HEK293T (cell line): ENCODE measurements at regions not wholly inside any gene's neighbourhood (a gene's known extent, or its start where the extent isn't known, plus 50 kb on each side); places are given as distances from the start of the nearest gene placed in this dataset.

Experiments used
- CTCF ChIA-PET: fragments of 350-600 bp; formaldehyde crosslinking; extraction: SDS; loops from one replicate; lab custom pipeline; 2021; ENCODE audit warnings: antibody characterized with exemption, inconsistent platforms; lab: Yijun Ruan, JAX
- POLR2A ChIA-PET: fragments of 350-600 bp; formaldehyde crosslinking; extraction: SDS; loops from one replicate; lab custom pipeline; 2020; ENCODE audit warnings: antibody characterized with exemption, inconsistent platforms; lab: Yijun Ruan, JAX
- DNase-seq: peaks from one replicate; pipeline ENCODE4 v3.0.0; 2012; ENCODE audit warnings: mixed read lengths; ENCODE audit errors: extremely low spot score
- ARNT ChIP-seq: fragments of 450-650 bp; IDR thresholded peaks from 2 replicates; pipeline ENCODE4 v1.6.1; 2017; ENCODE audit warnings: mild to moderate bottlenecking
- BHLHE40 ChIP-seq: fragments of 450-650 bp; IDR thresholded peaks from 2 replicates; pipeline ENCODE4 v1.6.1; 2016; ENCODE audit warnings: mild to moderate bottlenecking, moderate library complexity, borderline replicate concordance
- CTBP1 ChIP-seq: fragments of 450-650 bp; IDR thresholded peaks from 2 replicates; pipeline ENCODE4 v1.6.1; 2016; ENCODE audit warnings: borderline replicate concordance
- ELF4 ChIP-seq: fragments of 450-650 bp; IDR thresholded peaks from 2 replicates; pipeline ENCODE4 v1.6.1; 2017; ENCODE audit warnings: antibody characterized with exemption
- FOXA1 ChIP-seq: fragments of 450-650 bp; IDR thresholded peaks from 2 replicates; pipeline ENCODE4 v1.6.1; 2016; ENCODE audit warnings: mild to moderate bottlenecking
- FOXK2 ChIP-seq: fragments of 450-650 bp; IDR thresholded peaks from 2 replicates; pipeline ENCODE4 v1.6.1; 2016; ENCODE audit warnings: mild to moderate bottlenecking
- FOXM1 ChIP-seq: fragments of 450-650 bp; IDR thresholded peaks from 2 replicates; pipeline ENCODE4 v1.6.1; 2017; ENCODE audit warnings: mild to moderate bottlenecking, borderline replicate concordance
- HDGF ChIP-seq: fragments of 450-650 bp; IDR thresholded peaks from 2 replicates; pipeline ENCODE4 v1.6.1; 2017; ENCODE audit warnings: antibody characterized with exemption, borderline replicate concordance
- L3MBTL2 ChIP-seq: fragments of 450-650 bp; conservative IDR thresholded peaks from 2 replicates; pipeline ENCODE4 v1.6.1; 2016; ENCODE audit warnings: mild to moderate bottlenecking
- LEF1 ChIP-seq: fragments of 450-650 bp; IDR thresholded peaks from 2 replicates; pipeline ENCODE4 v1.6.1; 2017; ENCODE audit warnings: mild to moderate bottlenecking, borderline replicate concordance
- NFRKB ChIP-seq: fragments of 450-650 bp; IDR thresholded peaks from 2 replicates; pipeline ENCODE4 v1.6.1; 2016; ENCODE audit warnings: mild to moderate bottlenecking, moderate library complexity
- SP1 ChIP-seq: fragments of 450-650 bp; IDR thresholded peaks from 2 replicates; pipeline ENCODE4 v1.6.1; 2017
- SUZ12 ChIP-seq: fragments of 450-650 bp; IDR thresholded peaks from 2 replicates; pipeline ENCODE4 v1.6.1; 2016; ENCODE audit warnings: mild to moderate bottlenecking
- TARDBP ChIP-seq: fragments of 450-650 bp; IDR thresholded peaks from 2 replicates; pipeline ENCODE4 v1.6.1; 2016
- ZNF384 ChIP-seq: fragments of 450-650 bp; IDR thresholded peaks from 2 replicates; pipeline ENCODE4 v1.6.1; 2016
- TF ChIP-seq, protein P1 (sequence below): fragments of 450-650 bp; IDR thresholded peaks from 2 replicates; pipeline ENCODE4 v1.6.1; 2016

DNA sequence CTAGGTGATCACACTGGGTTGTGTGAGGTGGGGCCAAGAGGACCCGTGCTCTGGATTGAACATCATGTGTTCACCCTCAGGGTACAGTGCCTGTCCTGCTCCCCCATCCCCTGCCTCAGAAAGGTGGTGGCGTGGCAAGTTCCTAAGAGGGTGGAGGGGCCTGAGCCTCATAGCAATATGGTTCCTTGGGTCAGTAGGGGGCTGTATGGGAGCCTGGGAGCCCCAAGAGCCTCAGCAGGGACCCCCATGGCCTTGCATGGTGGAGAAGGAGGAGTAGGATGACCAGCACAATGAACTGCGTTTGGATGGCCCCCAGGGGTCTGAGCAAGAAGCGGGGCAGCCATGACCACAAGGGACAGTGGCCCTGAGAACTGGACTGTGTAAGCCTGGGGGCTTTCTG, 89.6 kb upstream of the SHB start:
- DNase-seq: no peak
- TF ChIP-seq FOXA1: no peak
- TF ChIP-seq FOXK2: no peak
- TF ChIP-seq LEF1: no peak
- no peak for TF ChIP-seq ELF4
- no peak for TF ChIP-seq TARDBP
- TF ChIP-seq L3MBTL2: no peak
- TF ChIP-seq, protein P1, sequence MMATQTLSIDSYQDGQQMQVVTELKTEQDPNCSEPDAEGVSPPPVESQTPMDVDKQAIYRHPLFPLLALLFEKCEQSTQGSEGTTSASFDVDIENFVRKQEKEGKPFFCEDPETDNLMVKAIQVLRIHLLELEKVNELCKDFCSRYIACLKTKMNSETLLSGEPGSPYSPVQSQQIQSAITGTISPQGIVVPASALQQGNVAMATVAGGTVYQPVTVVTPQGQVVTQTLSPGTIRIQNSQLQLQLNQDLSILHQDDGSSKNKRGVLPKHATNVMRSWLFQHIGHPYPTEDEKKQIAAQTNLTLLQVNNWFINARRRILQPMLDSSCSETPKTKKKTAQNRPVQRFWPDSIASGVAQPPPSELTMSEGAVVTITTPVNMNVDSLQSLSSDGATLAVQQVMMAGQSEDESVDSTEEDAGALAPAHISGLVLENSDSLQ: no peak
- no peak for TF ChIP-seq ZNF384
- TF ChIP-seq HDGF: no peak
- TF ChIP-seq SUZ12: no peak
- no peak for TF ChIP-seq BHLHE40
- TF ChIP-seq FOXM1: no peak
- no peak for TF ChIP-seq ARNT
- no peak for TF ChIP-seq SP1
- TF ChIP-seq CTBP1: no peak
- no peak for TF ChIP-seq NFRKB
- CTCF ChIA-PET: interaction anchor here (1.7 kb wide), 1 partner anchor 9 kb away, joined by 3 read pairs; no protein-coding TSS in a partner anchor
- POLR2A ChIA-PET: no interaction called here

DNA sequence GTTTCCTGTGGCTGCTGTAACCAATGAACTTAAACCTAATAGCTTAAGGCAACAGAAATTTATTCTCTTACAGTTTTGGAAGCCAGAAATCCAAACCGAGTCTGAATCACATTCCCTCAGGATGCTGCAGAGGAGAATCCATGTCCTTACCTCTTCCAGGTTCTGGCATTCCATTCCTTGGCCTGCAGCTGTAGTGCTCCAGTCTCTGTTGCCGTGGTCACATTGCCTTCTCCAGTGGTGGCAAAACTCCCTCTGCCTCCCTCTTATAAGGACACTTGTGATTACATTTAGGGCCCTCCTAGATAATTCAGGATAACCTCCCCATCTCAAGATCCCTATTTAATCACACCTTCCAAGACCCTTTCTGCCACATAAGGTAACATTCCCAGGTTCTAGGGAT, 88.7 kb upstream of the SHB start:
- ChIA-PET POLR2A (no interaction called here), CTCF (no interaction called here)
- TF ChIP-seq LEF1 (no peak), NFRKB (no peak), FOXK2 (no peak), FOXM1 (no peak), L3MBTL2 (no peak)
- DNase-seq: no peak

DNA sequence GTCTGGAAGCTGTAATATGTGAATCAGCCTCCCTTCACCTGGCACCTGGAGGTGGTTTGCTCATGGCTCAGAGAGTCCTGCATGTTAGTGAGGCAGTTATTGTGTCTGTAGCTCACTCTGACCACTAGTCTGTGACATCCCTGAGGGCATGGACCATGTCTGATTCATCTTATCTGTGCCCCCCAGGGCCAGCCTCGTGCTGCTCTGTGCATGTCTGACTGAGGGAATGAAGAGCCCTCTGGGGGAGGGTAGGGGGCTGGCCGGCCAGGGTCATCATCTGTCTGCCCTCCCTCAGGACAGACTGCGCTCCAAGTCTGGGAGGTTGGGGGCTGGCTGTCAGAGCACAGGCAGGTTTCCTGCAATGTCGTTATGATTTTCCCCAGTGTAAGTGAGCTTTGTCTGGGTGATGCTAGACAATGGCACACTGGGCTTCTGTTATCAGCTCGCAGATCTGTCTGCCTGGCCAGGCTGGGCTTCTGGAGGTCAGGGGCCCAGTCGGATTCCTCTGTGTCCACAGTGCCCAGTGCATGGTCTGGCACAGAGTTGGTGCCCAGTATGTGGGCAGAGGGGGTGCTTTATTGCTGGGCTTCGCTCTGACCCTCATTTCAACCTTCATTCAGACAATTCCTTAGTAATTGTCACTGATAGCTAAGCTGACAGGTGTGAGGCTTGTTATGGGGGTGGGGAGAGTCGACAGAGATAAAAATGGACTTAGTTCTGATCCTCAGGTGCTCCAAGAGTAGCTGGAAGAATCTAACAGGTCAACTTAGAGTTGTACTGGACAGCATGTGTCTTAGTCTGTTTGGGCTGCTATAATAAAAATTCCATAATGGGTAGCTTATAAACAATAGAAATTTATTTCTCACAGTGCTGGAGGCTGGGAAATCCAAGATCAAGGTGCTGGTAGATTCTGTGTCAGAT, 85.7 kb upstream of the SHB start:
- ChIA-PET POLR2A (no interaction called here), CTCF (no interaction called here)
- no peak for DNase-seq
- TF ChIP-seq ELF4: no peak
- no peak for TF ChIP-seq BHLHE40
- no peak for TF ChIP-seq CTBP1
- no peak for TF ChIP-seq ARNT
- no peak for TF ChIP-seq SP1
- TF ChIP-seq, protein P1: no peak

DNA sequence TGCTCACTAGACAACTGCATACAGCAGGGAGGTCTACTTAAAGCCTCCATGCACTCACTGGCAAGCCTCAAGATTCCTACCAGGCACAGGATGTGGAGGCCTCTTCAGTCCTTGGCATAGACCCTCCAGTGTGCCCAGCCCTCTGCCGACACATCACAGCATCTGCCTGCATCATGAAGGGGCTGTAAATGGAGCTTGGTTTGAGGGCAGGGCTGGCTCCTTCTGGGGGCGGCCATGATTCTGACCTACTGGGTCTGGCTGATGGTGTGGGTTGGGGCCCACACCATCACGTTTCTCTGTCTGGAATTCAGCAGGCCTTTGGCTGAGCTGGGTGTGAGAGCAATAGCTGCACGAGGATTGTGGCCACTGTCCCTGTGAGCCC, 84.9 kb upstream of the SHB start:
- CTCF ChIA-PET: no interaction called here
- no peak for DNase-seq
- POLR2A ChIA-PET: no interaction called here
- TF ChIP-seq CTBP1: no peak
- no peak for TF ChIP-seq FOXM1
- TF ChIP-seq BHLHE40: no peak
- TF ChIP-seq ELF4: no peak
- no peak for TF ChIP-seq ZNF384
- TF ChIP-seq FOXK2: no peak
- TF ChIP-seq FOXA1: no peak
- no peak for TF ChIP-seq ARNT
- TF ChIP-seq, protein P1: no peak
- TF ChIP-seq TARDBP: no peak
- no peak for TF ChIP-seq LEF1
- TF ChIP-seq SP1: no peak
- TF ChIP-seq NFRKB: no peak
- TF ChIP-seq SUZ12: no peak
- TF ChIP-seq HDGF: no peak
- TF ChIP-seq L3MBTL2: no peak

DNA sequence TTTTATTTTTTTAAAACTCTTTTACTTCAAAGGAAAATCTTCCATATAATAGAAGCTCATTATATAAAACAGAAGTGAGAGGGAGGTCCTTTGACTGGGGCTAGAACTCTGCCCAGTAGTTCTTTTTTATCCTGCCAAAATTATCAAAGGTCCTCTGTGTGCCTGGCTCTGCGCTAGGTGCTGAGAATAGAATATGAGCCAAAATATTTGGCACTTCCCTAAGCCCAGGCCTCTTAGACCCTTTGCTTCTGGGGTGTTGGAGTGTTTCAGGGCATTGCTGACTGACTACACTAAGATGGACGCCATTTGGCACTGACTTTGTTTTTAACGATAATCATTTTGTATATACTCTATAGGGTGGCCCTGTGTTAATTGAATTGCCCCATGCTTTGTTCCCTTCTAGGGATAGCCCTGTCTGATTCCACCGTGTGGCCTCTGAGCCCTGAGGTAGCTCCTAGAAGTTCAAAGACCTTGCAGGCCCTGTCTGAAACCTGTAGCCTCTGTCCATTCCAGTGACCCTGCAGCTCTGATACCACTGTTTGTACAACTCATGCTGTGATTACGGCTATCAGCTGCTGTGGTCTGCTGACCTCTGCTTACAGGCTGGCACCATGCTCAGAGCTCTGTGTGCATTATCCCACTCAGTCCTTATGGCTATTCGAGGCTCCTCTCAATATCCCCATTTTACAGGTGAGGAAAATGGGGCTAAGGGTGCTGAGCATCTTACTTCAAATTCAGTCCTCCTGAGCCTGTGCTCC, 84.3 kb upstream of the SHB start:
- TF ChIP-seq FOXA1 (no peak), ZNF384 (no peak), HDGF (no peak), FOXK2 (no peak), LEF1 (no peak), SUZ12 (no peak), NFRKB (no peak), SP1 (no peak), L3MBTL2 (no peak), ARNT (no peak), FOXM1 (no peak)
- TF ChIP-seq, protein P1: no peak
- DNase-seq: no peak
- CTCF ChIA-PET: no interaction called here
- POLR2A ChIA-PET: no interaction called here
